RWPE2 (cell line): ENCODE measurements at regions not wholly inside any gene's neighbourhood (a gene's known extent, or its start where the extent isn't known, plus 50 kb on each side); places are given as distances from the start of the nearest gene placed in this dataset.

Experiments used
- ATAC-seq: fragments of 200-7000 bp; cut with Tn5 transposase; 3 replicates; pipeline ENCODE4 v1.9.1; 2021; ENCODE audit warnings: low read depth
- DNase-seq: peaks from one replicate; pipeline ENCODE4 v3.0.0-alpha.2; 2020; ENCODE audit warnings: low spot score
- H3K27ac ChIP-seq: fragments of 450-650 bp; 2 replicates; pipeline ENCODE4 v1.5.1; 2017; ENCODE audit warnings: mild to moderate bottlenecking; ENCODE audit not compliant: poor library complexity, severe bottlenecking
- H3K27me3 ChIP-seq: fragments of 250-450 bp; sonication (Bioruptor Pico); 2 replicates; pipeline ENCODE4 v1.5.1; 2021; ENCODE audit warnings: mild to moderate bottlenecking, moderate library complexity; ENCODE audit not compliant: insufficient read depth, poor library complexity, severe bottlenecking
- H3K36me3 ChIP-seq: fragments of 250-450 bp; sonication (Bioruptor Pico); 2 replicates; pipeline ENCODE4 v1.5.1; 2020; ENCODE audit warnings: low read depth, mild to moderate bottlenecking, moderate library complexity
- H3K4me1 ChIP-seq: fragments of 250-450 bp; sonication (Bioruptor Pico); 2 replicates; pipeline ENCODE4 v1.5.1; 2021; ENCODE audit warnings: mild to moderate bottlenecking, moderate library complexity; ENCODE audit not compliant: insufficient read depth, poor library complexity, severe bottlenecking
- H3K4me3 ChIP-seq: fragments of 250-450 bp; sonication (Bioruptor Pico); 2 replicates; pipeline ENCODE4 v1.5.1; 2021; ENCODE audit warnings: mild to moderate bottlenecking, moderate library complexity; ENCODE audit not compliant: severe bottlenecking
- H3K9me3 ChIP-seq: fragments of 250-450 bp; sonication (Bioruptor Pico); 2 replicates; pipeline ENCODE4 v1.5.1; 2021; ENCODE audit warnings: mild to moderate bottlenecking, moderate library complexity; ENCODE audit not compliant: severe bottlenecking
- TF ChIP-seq, protein P1 (sequence below): fragments of 450-650 bp; IDR thresholded peaks from one replicate; pipeline ENCODE4 v1.5.1; 2017; ENCODE audit warnings: mild to moderate bottlenecking, moderate library complexity; ENCODE audit not compliant: poor library complexity, severe bottlenecking

DNA sequence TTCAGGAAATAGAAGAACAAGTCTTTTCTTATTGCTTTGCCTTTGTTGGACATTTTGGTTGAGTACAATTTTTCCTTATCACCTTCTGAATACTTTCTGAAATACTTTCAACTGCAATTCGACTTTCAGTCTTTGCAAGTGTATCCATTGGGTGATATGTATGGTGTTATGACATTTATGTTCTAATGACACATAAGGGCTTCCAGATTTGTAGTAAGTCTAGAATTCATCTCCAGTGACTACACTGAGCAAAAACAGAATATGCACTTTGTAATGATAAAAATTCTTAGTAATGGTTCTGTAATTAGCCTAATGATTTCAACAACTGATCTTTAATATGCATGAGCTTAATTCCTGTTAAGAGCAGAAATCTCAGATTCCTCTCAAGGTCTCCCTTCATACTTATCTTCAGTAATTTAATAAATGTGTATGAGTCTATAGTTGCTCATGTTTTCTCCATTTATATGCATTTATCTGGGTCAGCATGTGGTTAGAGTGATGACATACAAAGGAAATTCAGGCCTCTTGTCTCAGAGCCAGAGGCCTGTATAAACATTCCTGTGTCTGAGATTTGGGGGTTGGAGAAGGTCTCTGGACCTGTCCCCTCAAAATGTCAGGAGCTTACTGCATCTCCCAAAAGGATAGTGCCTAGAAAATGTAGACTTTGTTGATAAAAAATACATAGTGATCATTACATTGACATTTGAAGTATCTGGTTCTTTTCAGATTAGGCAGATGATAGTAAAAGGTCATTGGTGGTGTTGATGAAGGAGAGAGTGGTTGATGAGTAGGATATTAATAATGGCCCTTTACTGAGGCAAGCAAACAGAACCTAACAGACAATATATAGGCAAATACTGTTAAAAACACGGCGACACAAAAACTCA, 114.9 kb downstream of the QPCT start:
- Histone ChIP-seq H3K4me3 (no peak overlapping the region), H3K27me3 (no peaks in the 10 kb centered on the region), H3K27ac (peak overlapping the region; percentile 28), H3K9me3 (no peaks in the 10 kb centered on the region), H3K4me1 (peaks cover 24% of the 10 kb centered on the region), H3K36me3 (no peaks in the 10 kb centered on the region)
- DNase-seq (no peak), ATAC-seq (peak; percentile 75; the same call in 2 of the 3 replicates)
- TF ChIP-seq, protein P1, sequence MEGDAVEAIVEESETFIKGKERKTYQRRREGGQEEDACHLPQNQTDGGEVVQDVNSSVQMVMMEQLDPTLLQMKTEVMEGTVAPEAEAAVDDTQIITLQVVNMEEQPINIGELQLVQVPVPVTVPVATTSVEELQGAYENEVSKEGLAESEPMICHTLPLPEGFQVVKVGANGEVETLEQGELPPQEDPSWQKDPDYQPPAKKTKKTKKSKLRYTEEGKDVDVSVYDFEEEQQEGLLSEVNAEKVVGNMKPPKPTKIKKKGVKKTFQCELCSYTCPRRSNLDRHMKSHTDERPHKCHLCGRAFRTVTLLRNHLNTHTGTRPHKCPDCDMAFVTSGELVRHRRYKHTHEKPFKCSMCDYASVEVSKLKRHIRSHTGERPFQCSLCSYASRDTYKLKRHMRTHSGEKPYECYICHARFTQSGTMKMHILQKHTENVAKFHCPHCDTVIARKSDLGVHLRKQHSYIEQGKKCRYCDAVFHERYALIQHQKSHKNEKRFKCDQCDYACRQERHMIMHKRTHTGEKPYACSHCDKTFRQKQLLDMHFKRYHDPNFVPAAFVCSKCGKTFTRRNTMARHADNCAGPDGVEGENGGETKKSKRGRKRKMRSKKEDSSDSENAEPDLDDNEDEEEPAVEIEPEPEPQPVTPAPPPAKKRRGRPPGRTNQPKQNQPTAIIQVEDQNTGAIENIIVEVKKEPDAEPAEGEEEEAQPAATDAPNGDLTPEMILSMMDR: no peak

DNA sequence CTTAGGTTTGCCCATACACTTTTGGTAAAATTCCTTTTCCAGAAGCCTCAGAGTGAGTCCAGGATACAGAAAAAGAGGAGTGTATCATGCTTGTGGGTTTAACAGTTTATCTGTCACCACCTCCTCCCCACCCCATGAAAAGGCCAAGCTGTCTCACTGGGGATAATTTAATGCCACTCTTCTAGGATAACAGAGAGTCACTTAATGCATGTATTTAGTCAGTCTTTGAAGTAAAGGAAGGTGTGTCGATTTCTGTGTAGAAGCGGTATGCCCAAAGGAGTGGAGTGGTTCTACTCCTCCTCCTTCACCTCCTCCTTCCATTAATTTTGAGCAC, 116.4 kb downstream of the QPCT start:
- Histone ChIP-seq H3K27ac (no peak overlapping the region), H3K27me3 (no peaks in the 10 kb centered on the region), H3K9me3 (no peaks in the 10 kb centered on the region), H3K4me1 (peaks cover 16% of the 10 kb centered on the region), H3K4me3 (no peak overlapping the region), H3K36me3 (no peaks in the 10 kb centered on the region)
- TF ChIP-seq, protein P1: no peak
- ATAC-seq (no peak), DNase-seq (no peak)

DNA sequence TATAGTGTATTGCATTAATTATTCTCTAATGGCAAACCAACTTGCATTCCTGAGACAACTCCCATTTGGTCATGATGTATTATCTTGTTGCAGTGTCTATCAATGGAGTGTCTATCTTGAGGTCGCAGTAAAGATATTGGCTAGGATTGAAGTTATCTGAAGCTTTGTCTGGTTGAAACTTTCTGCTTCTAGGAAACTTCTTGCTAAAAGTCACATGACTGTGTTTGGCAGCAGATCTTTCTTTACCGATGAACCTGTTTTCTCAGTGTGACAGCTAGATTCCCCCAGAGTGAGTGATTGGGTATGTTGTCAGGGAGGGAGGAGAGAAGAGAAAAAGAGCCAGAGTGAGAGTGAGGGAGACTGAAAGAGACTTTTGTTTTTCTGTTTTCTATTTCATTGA, 119.6 kb downstream of the QPCT start:
- no peak for ATAC-seq
- TF ChIP-seq, protein P1: no peak
- H3K36me3 ChIP-seq: no peaks in the 10 kb centered on the region

DNA sequence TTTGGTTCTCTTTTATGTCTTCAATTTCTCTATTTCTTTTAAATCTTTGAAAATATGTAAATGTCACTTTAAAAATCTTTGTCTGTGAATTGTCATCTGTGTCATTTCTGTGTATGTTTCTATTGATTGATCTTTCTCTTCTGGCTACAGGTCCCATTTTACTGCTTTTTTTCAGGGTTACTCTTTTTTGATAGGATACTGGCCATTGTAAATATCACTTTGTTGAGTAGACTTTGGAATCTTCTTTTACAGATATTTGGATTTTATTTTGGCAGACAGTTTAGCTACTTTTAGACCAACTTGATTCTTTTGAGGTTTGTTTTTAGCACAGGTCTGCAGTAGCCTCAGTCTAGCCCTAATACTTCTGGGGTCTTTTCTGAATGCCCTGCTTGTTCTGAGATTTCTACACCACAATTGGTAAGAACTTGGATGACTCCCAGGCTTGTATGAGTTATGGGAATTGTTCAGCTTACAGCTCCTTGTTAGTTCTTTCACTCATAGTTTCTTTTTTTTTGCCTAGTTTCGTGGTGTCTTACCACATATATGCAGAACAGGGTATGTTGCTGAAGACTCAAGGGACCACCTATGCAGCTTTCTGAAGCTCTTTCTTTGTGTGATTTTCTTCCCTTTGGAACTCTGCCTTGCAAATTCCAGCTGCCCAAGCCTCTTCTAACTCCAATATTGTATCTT, 122.2 kb downstream of the QPCT start:
- Histone ChIP-seq H3K36me3 (no peaks in the 10 kb centered on the region), H3K4me3 (no peak overlapping the region), H3K9me3 (no peaks in the 10 kb centered on the region), H3K4me1 (no peaks in the 10 kb centered on the region), H3K27ac (no peak overlapping the region), H3K27me3 (no peaks in the 10 kb centered on the region)
- TF ChIP-seq, protein P1: no peak
- no peak for ATAC-seq
- no peak for DNase-seq

More for the DNA sequence above, 119.6 kb downstream of the QPCT start:
- no peak for DNase-seq
- no peak overlapping the region for H3K27ac ChIP-seq
- H3K27me3 ChIP-seq: no peaks in the 10 kb centered on the region
- peaks cover 10% of the 10 kb centered on the region for H3K4me1 ChIP-seq
- H3K9me3 ChIP-seq: no peaks in the 10 kb centered on the region
- H3K4me3 ChIP-seq: no peak overlapping the region

DNA sequence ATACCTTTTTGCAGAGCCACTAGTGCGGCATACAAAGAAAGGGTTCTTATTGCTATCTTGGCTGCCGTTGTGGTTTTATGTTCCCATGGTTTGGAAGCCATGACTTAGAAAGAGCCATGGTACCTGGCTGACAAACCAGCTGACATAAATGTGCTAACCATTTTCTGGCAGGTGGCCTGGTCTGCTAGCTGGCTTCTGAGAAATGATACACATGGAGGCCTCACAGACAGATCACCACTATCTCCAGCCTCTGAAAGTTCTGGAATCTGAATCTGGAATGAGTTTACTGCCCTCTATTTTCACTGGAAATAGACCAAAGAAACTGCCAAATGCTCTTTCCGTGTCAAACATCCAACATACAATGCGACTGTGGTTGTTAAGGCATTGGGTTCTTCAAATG, 123.7 kb downstream of the QPCT start:
- ATAC-seq (no peak), DNase-seq (no peak)
- Histone ChIP-seq H3K4me1 (peaks cover 8% of the 10 kb centered on the region), H3K9me3 (no peaks in the 10 kb centered on the region), H3K27ac (no peak overlapping the region), H3K4me3 (no peak overlapping the region), H3K36me3 (no peaks in the 10 kb centered on the region), H3K27me3 (no peaks in the 10 kb centered on the region)
- TF ChIP-seq, protein P1: no peak
